GM12865 (cell line): ENCODE measurements at regions not wholly inside any gene's neighbourhood (a gene's known extent, or its start where the extent isn't known, plus 50 kb on each side); places are given as distances from the start of the nearest gene placed in this dataset.

Experiments
- DNase-seq: peaks from one replicate; pipeline ENCODE4 v3.0.0; 2010; ENCODE audit warnings: low read depth
- H3K4me3 ChIP-seq: 2 replicates; pipeline ENCODE4 v1.5.1; 2011; ENCODE audit warnings: mild to moderate bottlenecking, low read depth, low read length, control low read depth
- CTCF ChIP-seq: IDR thresholded peaks from 2 replicates; pipeline ENCODE4 v1.5.1; 2011; ENCODE audit warnings: low read length, control low read depth, low read depth, inconsistent platforms; ENCODE audit not compliant: insufficient read depth; ENCODE audit errors: missing control alignments

GRCh38 chr4:1575418-1576303 lies 108.5 kb downstream of the FAM53A start:
- no peak overlapping the region for H3K4me3 ChIP-seq
- no peak for DNase-seq
- no peak for TF ChIP-seq CTCF

GRCh38 chr4:1574601-1575417 lies 109.3 kb downstream of the FAM53A start:
- no peak for DNase-seq
- H3K4me3 ChIP-seq, result no peak overlapping the region
- TF ChIP-seq CTCF, result no peak

- H3K4me3 ChIP-seq, result no peak overlapping the region
- no peak for TF ChIP-seq CTCF
- DNase-seq, result no peak
Measured at GRCh38 chr4:1573830-1574459, 110.2 kb downstream of the FAM53A start.

GRCh38 chr4:1572964-1573720 lies 111.0 kb downstream of the FAM53A start:
- DNase-seq, result no peak
- H3K4me3 ChIP-seq, result no peak overlapping the region
- no peak for TF ChIP-seq CTCF

GRCh38 chr4:1572521-1572920 lies 111.6 kb downstream of the FAM53A start:
- no peak for DNase-seq
- no peak for TF ChIP-seq CTCF
- no peak overlapping the region for H3K4me3 ChIP-seq

GRCh38 chr4:1572010-1572385 lies 112.1 kb downstream of the FAM53A start:
- DNase-seq, result no peak
- H3K4me3 ChIP-seq, result no peak overlapping the region

More at GRCh38 chr4:1572010-1572385, 112.1 kb downstream of the FAM53A start:
- TF ChIP-seq CTCF, result no peak
